ENCODE measurements at regions not wholly inside any gene's neighbourhood (a gene's known extent, or its start where the extent isn't known, plus 50 kb on each side); places are given as distances from the start of the nearest gene placed in this dataset.

- TF ChIP-seq ELF1 (IDR thresholded peaks at IDR 0.05) (no peak), FOSL2 (IDR thresholded peaks at IDR 0.05; ENCODE audit: borderline replicate concordance, low read depth) (no peak), SMC3 (IDR thresholded peaks at IDR 0.05; ENCODE audit: low read depth, low read length) (no peak), RXRA (IDR thresholded peaks at IDR 0.05; ENCODE audit: borderline replicate concordance, low read depth) (no peak), TCF12 (IDR thresholded peaks at IDR 0.05) (no peak)
Measured at GRCh38 chr2:208781166-208781565, 374.6 kb downstream of the PTH2R start (continued).

DNA sequence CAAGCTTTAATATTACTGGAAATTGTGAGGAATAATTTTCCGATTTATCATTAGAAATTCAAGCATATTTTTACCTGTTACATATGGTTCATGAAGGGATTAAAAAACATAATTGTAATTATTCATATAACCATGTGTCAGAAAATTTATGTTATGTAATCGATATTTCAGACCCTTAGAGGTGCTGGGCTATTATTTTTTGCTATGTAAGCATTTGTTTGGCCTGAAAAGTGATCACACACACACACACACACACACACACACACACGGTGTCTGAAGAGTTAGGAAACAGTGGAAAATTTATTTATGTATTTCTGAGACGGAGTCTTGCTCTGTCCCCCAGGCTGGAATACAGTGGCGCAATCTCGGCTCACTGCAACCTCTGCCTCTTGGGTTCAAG is 375.5 kb downstream of the PTH2R start:
- H4K20me1 ChIP-seq (ENCODE audit: insufficient read depth): no peaks in the 10 kb centered on the region
- WGBS (ENCODE audit: low lambda C conversion rate): 23% methylated on average over 6 of the region's 6 CpGs
- H3K9me2 ChIP-seq: no peaks in the 10 kb centered on the region
- H3K27ac ChIP-seq (ENCODE audit: low read depth in 2 of 2, low read length in 1 of 2): no peak overlapping the region
- no peak overlapping the region for H2AFZ ChIP-seq (ENCODE audit: low read depth)
- H3K27me3 ChIP-seq (ENCODE audit: insufficient read depth): no peaks in the 10 kb centered on the region
- H3F3A ChIP-seq (replicated peaks; ENCODE audit: insufficient read depth): no peaks in the 10 kb centered on the region
- H3K9ac ChIP-seq: no peak overlapping the region
- H3K9me3 ChIP-seq: no peaks in the 10 kb centered on the region
- no peak overlapping the region for H3K4me3 ChIP-seq (ENCODE audit: low read depth in 2 of 2, low read length in 1 of 2)
- no peak overlapping the region for H3K4me2 ChIP-seq
- ChIA-PET CTCF (no interaction called here), POLR2A (no interaction called here)
- no peak for DNase-seq
- H3K36me3 ChIP-seq (replicated peaks in 1 of 2; ENCODE audit: control insufficient read depth in 1 of 2, insufficient read depth in 2 of 2, low read length in 1 of 2): no peaks in the 10 kb centered on the region
- no peaks in the 10 kb centered on the region for H3K4me1 ChIP-seq (ENCODE audit: control insufficient read depth in 1 of 2, insufficient read depth in 2 of 2, low read depth in 1 of 2, low read length in 1 of 2)
- H3K79me2 ChIP-seq (ENCODE audit: insufficient read depth): no peaks in the 10 kb centered on the region
- no peak for TF ChIP-seq MEF2A (IDR thresholded peaks at IDR 0.05; ENCODE audit: borderline replicate concordance, low read depth)
- no peak for TF ChIP-seq YY1 (IDR thresholded peaks at IDR 0.05; ENCODE audit: low read depth)
- TF ChIP-seq JUND (IDR thresholded peaks at IDR 0.05): no peak
- no peak for TF ChIP-seq SMC3 (IDR thresholded peaks at IDR 0.05; ENCODE audit: low read depth, low read length)
- TF ChIP-seq, protein P1, sequence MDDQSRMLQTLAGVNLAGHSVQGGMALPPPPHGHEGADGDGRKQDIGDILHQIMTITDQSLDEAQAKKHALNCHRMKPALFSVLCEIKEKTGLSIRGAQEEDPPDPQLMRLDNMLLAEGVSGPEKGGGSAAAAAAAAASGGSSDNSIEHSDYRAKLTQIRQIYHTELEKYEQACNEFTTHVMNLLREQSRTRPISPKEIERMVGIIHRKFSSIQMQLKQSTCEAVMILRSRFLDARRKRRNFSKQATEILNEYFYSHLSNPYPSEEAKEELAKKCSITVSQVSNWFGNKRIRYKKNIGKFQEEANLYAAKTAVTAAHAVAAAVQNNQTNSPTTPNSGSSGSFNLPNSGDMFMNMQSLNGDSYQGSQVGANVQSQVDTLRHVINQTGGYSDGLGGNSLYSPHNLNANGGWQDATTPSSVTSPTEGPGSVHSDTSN (IDR thresholded peaks at IDR 0.05): no peak
- no peak for TF ChIP-seq TEAD4 (IDR thresholded peaks at IDR 0.05; ENCODE audit: borderline replicate concordance, insufficient read depth)
- TF ChIP-seq EP300 (IDR thresholded peaks at IDR 0.05; ENCODE audit: borderline replicate concordance in 1 of 2, low read depth in 1 of 2, low read length in 1 of 2): no peak
- TF ChIP-seq MXI1 (IDR thresholded peaks at IDR 0.05; ENCODE audit: low read depth, low read length): no peak
- no peak for TF ChIP-seq EZH2phosphoT487 (IDR thresholded peaks at IDR 0.05; ENCODE audit: borderline replicate concordance, low read depth)
- no peak for TF ChIP-seq NFIC (IDR thresholded peaks at IDR 0.05; ENCODE audit: borderline replicate concordance)
- no peak for TF ChIP-seq RFX5 (IDR thresholded peaks at IDR 0.05; ENCODE audit: low read length)
- TF ChIP-seq RCOR1 (IDR thresholded peaks at IDR 0.05; ENCODE audit: low read length): no peak
- TF ChIP-seq, protein P2, sequence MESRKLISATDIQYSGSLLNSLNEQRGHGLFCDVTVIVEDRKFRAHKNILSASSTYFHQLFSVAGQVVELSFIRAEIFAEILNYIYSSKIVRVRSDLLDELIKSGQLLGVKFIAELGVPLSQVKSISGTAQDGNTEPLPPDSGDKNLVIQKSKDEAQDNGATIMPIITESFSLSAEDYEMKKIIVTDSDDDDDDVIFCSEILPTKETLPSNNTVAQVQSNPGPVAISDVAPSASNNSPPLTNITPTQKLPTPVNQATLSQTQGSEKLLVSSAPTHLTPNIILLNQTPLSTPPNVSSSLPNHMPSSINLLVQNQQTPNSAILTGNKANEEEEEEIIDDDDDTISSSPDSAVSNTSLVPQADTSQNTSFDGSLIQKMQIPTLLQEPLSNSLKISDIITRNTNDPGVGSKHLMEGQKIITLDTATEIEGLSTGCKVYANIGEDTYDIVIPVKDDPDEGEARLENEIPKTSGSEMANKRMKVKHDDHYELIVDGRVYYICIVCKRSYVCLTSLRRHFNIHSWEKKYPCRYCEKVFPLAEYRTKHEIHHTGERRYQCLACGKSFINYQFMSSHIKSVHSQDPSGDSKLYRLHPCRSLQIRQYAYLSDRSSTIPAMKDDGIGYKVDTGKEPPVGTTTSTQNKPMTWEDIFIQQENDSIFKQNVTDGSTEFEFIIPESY (IDR thresholded peaks at IDR 0.05; ENCODE audit: borderline replicate concordance, low read depth): no peak
- TF ChIP-seq POLR2AphosphoS5 (IDR thresholded peaks at IDR 0.05; ENCODE audit: low read depth, low read length): no peak
- no peak for TF ChIP-seq NRF1 (IDR thresholded peaks at IDR 0.05; ENCODE audit: low read depth, low read length)
- TF ChIP-seq RXRA (IDR thresholded peaks at IDR 0.05; ENCODE audit: borderline replicate concordance, low read depth): no peak
- TF ChIP-seq, protein P3, sequence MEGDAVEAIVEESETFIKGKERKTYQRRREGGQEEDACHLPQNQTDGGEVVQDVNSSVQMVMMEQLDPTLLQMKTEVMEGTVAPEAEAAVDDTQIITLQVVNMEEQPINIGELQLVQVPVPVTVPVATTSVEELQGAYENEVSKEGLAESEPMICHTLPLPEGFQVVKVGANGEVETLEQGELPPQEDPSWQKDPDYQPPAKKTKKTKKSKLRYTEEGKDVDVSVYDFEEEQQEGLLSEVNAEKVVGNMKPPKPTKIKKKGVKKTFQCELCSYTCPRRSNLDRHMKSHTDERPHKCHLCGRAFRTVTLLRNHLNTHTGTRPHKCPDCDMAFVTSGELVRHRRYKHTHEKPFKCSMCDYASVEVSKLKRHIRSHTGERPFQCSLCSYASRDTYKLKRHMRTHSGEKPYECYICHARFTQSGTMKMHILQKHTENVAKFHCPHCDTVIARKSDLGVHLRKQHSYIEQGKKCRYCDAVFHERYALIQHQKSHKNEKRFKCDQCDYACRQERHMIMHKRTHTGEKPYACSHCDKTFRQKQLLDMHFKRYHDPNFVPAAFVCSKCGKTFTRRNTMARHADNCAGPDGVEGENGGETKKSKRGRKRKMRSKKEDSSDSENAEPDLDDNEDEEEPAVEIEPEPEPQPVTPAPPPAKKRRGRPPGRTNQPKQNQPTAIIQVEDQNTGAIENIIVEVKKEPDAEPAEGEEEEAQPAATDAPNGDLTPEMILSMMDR (IDR thresholded peaks at IDR 0.05): no peak

Data from SK-N-SH (cell line).